Stimulated activated CD4-positive, alpha-beta T cell treated with anti-CD3 and anti-CD28 coated beads, Interleukin-12 subunit alpha, Interleukin-12 subunit beta, amount 100 ng/mL, for 24 hours (primary cell): ENCODE measurements at regions not wholly inside any gene's neighbourhood (a gene's known extent, or its start where the extent isn't known, plus 50 kb on each side); places are given as distances from the start of the nearest gene placed in this dataset.
"Not testable (repeated sequence)": the region's sequence is repeated elsewhere in the genome, so short reads cannot be mapped to it uniquely, and the experiment has no call there.

Source experiments
- DNase-seq, 2 experiments: peaks; one replicate each; pipeline ENCODE4 v3.0.0-alpha.2; 2020; ENCODE audit warnings: low read depth in 2 of 2

DNA sequence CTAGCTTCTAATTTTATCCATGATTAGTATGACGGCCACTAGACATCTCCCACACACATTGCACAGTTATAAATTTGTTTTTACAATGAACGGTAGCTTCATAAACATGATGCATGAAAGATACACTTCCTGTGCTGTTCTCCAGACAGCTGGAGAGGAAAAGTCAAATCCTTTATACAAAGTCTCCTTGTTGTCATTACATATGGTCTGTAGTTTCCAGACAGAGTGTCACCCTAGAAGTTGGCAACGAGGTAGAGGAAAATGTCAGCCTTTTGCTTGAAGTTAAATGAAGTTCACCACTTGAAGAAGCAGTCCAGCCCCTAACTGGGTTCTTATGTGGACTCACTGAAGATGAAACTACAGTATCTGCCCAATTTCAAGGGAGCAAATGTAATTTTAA, 253.0 kb upstream of the P2RY1 start:
- no peak for DNase-seq

DNA sequence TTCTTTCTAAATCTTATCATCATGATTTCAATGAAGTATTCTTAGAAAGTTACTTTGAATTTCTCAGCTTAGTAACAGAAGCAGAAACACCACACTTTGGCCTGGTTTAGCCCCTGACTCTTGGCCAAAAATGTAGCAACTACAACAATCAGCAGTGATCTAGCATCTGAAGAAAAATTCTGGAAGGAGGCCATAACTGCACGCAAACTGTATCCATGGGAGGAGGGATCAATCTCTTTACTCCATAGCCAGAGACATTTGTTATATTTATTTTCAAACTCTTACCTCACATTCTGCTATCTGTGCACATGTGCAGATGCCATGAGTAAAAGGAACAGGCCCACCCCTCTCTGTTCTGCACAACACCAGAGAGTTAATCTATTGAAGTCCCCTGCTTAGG, 251.0 kb upstream of the P2RY1 start:
- no peak for DNase-seq

DNA sequence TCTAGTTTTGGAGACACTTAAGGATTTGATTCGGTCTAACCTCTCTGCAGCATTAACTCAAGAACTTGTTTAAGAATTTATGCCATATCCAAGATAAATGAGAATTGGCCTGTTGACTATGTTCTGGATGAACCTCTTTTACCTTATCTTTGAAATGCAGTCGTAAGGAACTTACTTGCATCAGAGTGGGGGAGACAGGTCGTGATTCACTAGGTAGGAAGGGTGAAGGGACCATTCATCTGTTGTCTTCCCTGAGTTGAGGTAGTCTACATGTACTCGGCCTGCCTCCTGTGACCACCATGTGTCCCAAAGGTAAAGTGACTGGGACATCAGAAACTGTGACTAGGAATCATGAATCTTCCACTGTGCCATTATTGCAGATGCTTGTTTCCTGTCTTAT, 248.0 kb upstream of the P2RY1 start:
- DNase-seq = no peak

- DNase-seq = no peak
Measured at GRCh38 chr3:152587861-152588260, 247.1 kb upstream of the P2RY1 start.

GRCh38 chr3:152589644-152590043, 245.3 kb upstream of the P2RY1 start:
- DNase-seq = no peak

- DNase-seq = no peak
Measured at GRCh38 chr3:152591515-152591914, 243.4 kb upstream of the P2RY1 start.

DNA sequence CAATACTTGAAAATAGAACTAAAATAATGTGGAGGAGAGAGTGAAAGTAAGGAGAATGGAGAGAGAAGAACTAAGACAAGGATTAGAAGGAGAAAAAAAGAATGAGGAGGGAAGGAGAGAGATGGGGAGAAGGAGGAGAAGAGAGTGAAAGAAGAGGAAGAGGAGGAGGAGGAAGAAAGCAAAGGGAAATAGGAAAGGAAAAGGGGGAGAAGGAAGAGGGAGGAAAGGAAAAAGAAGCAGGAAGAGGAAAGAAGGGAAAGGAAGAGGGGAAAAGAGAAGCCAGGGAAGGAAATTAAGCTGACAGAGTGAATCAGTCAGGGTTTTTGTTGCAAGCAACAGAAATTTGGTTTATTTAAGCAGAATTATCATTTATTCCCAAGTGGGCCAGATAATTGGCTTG, 241.7 kb upstream of the P2RY1 start:
- DNase-seq = no peak

DNA sequence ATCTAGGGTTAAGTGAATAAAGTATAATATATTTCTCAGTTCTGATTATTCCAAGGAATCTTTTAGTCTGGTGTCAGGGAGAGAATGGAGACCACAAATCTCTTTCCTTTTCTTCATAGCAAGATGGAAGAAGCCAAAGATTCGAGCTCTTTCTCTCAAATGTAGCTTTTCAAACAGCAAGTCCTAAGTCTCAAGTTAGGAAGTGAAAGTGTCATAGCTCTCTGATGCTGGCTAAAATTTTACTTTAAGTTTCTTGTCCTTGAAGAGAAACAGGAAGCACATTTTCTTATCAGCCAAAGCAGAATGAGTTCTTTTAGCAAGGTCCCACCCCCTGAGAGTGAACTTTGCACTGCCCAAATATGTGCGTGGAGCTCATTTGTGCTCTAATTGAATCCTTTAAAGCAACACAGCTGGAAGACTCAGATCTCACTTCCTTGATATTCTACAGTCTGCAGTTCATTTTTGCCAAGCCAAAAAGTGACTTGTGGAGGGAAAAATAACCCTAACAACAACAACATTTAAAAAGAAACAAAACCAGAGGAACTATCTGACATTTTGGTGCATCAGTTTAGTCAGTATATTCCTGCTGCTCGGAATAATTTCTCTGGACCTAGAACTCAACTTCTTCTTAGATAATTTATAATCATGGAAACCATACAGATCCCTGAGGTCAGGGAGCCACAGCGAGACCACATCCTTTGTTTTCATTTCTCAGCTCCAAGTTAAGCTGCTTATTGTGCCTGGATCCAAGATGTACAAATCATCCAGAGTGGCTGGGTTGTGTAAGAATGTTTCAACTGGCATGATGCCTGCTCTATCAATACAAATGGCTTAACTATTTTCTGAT, 238.7 kb upstream of the P2RY1 start:
- DNase-seq = no peak

GRCh38 chr3:152596832-152597231, 238.1 kb upstream of the P2RY1 start:
- not testable (repeated sequence) for DNase-seq

DNA sequence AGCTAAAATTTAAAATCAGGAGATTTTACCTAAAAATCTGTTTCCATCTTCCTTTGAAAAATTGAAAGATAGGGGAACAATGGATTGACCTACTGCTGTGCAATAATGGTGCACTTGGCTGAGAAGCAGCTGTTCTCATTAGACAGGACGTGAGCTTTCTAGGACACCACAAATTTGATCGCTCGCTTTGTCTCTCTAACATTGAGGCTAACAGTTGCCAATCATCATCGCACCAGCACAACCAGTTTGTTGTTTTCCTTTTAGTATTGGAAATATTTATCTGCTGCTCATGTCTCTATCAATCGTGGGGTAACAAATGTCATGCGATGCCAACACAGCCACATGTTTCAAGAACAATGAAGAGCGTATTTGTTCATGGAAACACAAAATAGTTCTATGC, 228.8 kb upstream of the P2RY1 start:
- DNase-seq = no peak

- no peak for DNase-seq
Measured at GRCh38 chr3:152607179-152607578, 227.8 kb upstream of the P2RY1 start.

DNA sequence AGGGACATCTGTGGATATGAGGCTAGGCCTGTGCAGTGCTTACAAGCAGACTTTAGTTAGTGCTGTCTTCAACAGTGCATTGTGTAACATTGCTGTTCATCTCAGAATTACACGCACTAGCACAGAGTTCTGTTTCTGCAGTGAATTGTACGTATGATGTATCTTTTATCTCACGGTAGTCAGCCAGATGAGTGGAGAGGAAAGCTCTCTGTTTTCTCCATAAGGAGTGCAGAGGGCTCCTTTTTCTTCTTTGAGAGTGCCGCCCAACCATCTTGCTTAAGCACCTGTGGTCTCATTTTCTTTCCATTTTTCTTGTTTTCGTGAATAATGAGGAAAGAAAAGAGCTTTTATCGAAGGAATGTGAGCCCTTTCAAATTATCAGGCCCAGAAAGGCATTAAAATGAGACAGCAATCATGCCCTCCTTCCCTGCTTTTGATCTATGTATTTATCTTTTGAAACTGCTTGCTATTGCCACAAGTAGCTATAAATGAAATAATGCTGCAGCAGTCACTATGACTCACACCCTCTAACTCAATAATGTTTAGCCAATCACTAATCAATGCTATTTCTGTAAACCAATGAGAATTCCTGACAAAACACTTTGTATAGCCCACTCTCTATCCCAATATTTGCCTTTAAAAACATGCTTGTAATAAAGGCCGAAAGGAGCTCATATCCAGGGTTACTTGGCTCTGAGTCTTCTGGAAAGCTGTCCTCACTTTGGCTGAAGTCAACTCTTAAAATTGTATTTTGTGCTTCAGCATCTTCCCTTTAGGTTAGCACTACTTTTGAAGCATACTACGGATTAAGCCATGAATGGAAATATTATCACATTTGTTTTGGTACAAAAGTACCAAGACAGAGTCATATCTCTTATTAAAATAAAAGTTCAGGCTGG, 226.0 kb upstream of the P2RY1 start:
- DNase-seq = no peak

GRCh38 chr3:152609891-152610290, 225.0 kb upstream of the P2RY1 start:
- no peak for DNase-seq

- DNase-seq = no peak
Measured at GRCh38 chr3:152610622-152611021, 224.3 kb upstream of the P2RY1 start.

DNA sequence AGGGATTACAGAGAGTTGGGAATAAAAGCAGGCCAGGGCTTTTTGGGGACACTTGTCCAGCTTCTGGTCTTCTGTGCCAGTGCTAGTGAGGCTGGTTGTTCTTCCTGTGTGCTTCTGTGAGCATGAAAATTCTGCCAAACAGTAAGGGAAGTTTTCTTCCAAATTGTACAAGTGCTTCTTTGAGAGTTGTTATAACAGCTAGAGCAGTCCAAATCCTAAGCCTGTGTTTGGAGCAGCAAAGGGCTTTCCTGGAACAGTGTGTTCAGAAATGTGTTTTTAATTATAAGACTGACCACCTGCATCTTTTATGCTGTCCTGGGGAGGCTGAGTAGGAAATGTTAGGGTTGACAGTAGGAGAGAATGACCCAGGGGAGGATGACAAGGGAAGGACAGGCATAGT, 223.0 kb upstream of the P2RY1 start:
- DNase-seq = no peak

- DNase-seq = no peak
Measured at GRCh38 chr3:152613851-152614250, 221.1 kb upstream of the P2RY1 start.

- no peak for DNase-seq
Measured at GRCh38 chr3:152615681-152616080, 219.2 kb upstream of the P2RY1 start.

DNA sequence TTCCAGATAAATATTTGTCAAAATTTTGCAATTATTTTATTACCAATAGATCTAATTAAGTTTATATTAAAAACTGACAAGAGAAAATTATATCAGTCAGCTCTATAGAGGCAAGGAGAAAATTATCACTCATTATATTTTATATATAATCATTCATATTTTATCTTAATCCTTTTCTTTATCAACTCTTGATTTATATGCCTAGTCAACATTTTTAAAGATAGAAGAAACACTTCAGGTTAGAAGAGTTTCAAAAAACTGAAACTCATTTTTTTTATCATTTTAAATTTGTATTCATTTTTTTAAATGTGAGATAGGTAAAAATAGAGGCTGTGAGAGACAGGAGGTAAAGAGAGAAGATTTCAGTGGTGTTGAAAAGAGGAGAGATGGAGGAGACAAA, 217.3 kb upstream of the P2RY1 start:
- no peak for DNase-seq

DNA sequence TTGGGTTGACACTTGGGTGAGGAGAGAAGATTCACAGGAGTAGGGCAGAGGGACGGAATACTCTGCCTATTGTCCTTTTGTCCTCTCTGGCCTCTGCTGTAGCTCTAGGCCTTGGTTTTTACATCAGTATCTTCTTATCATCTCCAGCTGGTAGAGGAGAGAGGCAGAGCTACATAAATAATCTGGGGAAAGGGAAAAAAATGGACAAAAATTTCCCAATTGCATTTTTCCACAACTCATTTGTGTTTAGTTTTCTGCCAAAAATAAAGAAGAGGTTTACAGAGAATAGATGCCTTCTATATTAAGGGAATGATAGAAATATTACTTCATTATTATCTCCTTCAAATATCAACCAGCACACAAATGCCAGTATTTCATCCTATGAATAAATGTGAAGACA, 216.4 kb upstream of the P2RY1 start:
- no peak for DNase-seq

DNA sequence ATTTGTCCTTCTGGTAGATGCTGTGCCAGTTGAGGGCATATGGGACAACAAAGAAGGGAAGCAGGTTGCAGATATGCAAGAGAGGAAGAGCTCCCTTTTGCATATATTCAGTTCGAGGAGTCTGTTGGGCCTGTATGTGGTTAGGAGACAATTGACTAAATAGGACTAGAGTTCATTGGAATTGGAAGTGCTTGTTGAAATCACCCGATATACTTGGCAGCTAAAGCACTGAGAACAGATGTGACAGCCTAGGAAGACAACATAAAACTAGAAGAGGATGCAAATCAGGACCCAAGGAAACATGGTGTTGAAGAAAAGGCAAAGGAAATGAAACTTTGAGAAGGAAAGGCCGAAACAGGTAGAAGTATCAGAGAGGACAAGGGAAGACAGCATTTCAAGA, 215.2 kb upstream of the P2RY1 start:
- DNase-seq = no peak

DNA sequence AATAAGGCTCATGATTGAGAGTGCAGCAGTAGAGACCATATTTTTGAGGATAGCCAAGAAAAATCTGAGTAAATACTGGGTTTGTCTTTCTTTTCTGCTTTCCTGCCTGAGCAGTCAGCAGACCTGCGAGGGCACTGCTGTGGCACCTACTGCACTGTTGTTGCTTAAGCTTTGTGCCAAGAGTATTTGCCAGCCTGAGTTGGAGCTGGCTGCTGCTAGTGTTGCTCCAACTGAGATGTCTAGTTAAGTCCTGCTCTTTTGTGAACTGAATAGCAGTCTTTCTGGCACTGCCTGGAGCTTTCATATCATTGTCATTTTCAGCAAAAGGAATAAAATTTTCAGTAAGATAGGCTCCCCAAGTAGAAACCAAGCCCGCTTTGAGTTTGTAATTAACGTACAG, 214.5 kb upstream of the P2RY1 start:
- DNase-seq = no peak

DNA sequence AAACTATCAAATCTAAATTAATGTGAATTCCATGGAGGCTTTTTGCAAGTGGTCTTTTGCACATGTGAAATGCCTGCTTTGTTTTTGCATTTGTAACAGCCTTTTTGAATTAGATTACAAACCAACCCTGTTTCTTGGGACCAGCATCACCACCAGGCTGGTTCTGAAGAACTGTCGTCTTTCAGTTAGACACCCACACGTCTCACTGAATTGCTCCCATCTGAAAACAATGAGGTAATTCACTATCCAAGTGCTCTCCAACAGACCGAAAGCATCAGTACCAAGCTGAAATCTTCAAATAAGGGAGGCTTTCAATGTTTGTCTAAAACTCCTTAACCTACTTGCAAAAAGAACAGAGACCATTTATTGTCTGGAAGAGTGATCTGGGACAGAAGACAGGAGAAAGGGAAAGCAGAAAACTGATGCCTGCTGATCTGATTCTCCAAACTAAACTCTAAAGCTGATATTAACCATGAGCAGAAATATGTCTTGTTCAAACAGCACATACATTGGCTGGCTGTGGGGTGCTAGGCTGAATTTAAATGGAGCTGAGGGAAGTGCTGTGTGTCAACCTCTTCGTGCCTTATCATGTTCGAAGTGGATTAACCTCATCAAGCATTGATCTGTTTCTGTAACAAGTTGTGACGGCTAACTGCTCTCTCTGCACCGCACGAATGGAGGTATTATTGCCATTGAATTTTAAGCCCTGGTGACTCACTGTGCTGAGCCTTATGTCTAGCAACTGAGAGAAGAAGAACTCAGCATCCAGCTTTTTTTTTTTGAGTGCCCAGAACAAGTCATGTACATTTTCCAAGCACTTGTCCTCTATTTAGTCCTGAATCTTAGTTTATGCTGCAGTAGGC, 213.7 kb upstream of the P2RY1 start:
- DNase-seq = no peak
